ENCODE measurements at regions not wholly inside any gene's neighbourhood (a gene's known extent, or its start where the extent isn't known, plus 50 kb on each side); places are given as distances from the start of the nearest gene placed in this dataset.

GRCh38 chr2:121094845-121095244, 190.2 kb downstream of the TFCP2L1 start:
- 45% methylated on average over 3 of the region's 3 CpGs for WGBS (ENCODE audit: insufficient coverage, insufficient replicate concordance, low lambda C conversion rate, missing lambda C conversion rate)
- Histone ChIP-seq H3K79me2 (ENCODE audit: control insufficient read depth, insufficient read depth, low read length) (no peaks in the 10 kb centered on the region), H3K36me3 (ENCODE audit: control insufficient read depth in 2 of 2, insufficient read depth in 2 of 2, low read length in 1 of 2) (no peaks in the 10 kb centered on the region), H3K4me3 (no peak overlapping the region), H3K4me2 (ENCODE audit: control insufficient read depth, insufficient read depth) (no peak overlapping the region), H3K4me1 (ENCODE audit: control insufficient read depth, insufficient read depth, low read length) (no peaks in the 10 kb centered on the region), H3K9me3 (replicated peaks; ENCODE audit: control insufficient read depth, insufficient read depth, low read length) (no peaks in the 10 kb centered on the region), H4K20me1 (ENCODE audit: control insufficient read depth, insufficient read depth) (no peaks in the 10 kb centered on the region), H3K27me3 (replicated peaks in 1 of 2; ENCODE audit: control insufficient read depth in 2 of 2, insufficient read depth in 2 of 2, low read length in 1 of 2) (peaks cover 0 to 2% of the 10 kb centered on the region in 2 experiments; a peak in 2 of 4 replicates), H3K9ac (ENCODE audit: control insufficient read depth, insufficient read depth, low read length) (no peak overlapping the region), H3K27ac (ENCODE audit: control insufficient read depth, insufficient read depth) (no peak overlapping the region), H2AFZ (ENCODE audit: control insufficient read depth, low read depth, low read length) (no peak overlapping the region)
- ChIA-PET CTCF (interaction anchor here (0.8 to 5.0 kb wide), 5 partner anchors 9 to 624 kb away, joined by 3 to 28 read pairs (median 4); no protein-coding TSS in a partner anchor), POLR2A (interaction anchor here (0.5 kb wide), 1 partner anchor 663 kb away, joined by 3 read pairs; no protein-coding TSS in a partner anchor), SMC1A (ENCODE audit: uncharacterized antibody, unreplicated experiment) (no interaction called here), RAD21 (ENCODE audit: unreplicated experiment) (interaction anchor here (0.8 to 1.0 kb wide), 2 partner anchors 261 to 716 kb away, joined by 3 to 4 read pairs; no protein-coding TSS in a partner anchor)
- no TSS peak for BruUV-seq (replicated peaks)
- DNase-seq (ENCODE audit: low read depth, low spot score) (no peak), FAIRE-seq (no peak), ATAC-seq (no peak)
- in situ Hi-C loops (cut with MboI): loop anchor here (25.0 kb wide), 1 partner anchor 617 kb away; no protein-coding TSS in a partner anchor
- intact Hi-C loops (cut with micrococcal nuclease; ENCODE audit: unreplicated experiment): loop anchor here (2.0 kb wide), 2 partner anchors 228 to 262 kb away; no protein-coding TSS in a partner anchor
- TF ChIP-seq BACH1 (IDR thresholded peaks at IDR 0.05; ENCODE audit: borderline replicate concordance): no peak
- no peak for TF ChIP-seq RUNX3 (IDR thresholded peaks at IDR 0.05; ENCODE audit: low read length)
- no peak for TF ChIP-seq YBX1 (IDR thresholded peaks at IDR 0.05)
- TF ChIP-seq SREBF1 (IDR thresholded peaks at IDR 0.05; ENCODE audit: low read length): no peak
- no peak for TF ChIP-seq BMI1 (IDR thresholded peaks at IDR 0.05; ENCODE audit: borderline replicate concordance)
- no peak for TF ChIP-seq CEBPB (IDR thresholded peaks at IDR 0.05; ENCODE audit: borderline replicate concordance in 1 of 2, low read depth in 2 of 2, low read length in 2 of 2)
- TF ChIP-seq TCF7 (IDR thresholded peaks at IDR 0.05; ENCODE audit: borderline replicate concordance): no peak
- no peak for TF ChIP-seq GATAD2B (conservative IDR thresholded peaks at IDR 0.05; ENCODE audit: low read depth)
- no peak for TF ChIP-seq EZH2 (IDR thresholded peaks at IDR 0.05; ENCODE audit: borderline replicate concordance, control insufficient read depth, low read depth, low read length)
- TF ChIP-seq, protein P1, sequence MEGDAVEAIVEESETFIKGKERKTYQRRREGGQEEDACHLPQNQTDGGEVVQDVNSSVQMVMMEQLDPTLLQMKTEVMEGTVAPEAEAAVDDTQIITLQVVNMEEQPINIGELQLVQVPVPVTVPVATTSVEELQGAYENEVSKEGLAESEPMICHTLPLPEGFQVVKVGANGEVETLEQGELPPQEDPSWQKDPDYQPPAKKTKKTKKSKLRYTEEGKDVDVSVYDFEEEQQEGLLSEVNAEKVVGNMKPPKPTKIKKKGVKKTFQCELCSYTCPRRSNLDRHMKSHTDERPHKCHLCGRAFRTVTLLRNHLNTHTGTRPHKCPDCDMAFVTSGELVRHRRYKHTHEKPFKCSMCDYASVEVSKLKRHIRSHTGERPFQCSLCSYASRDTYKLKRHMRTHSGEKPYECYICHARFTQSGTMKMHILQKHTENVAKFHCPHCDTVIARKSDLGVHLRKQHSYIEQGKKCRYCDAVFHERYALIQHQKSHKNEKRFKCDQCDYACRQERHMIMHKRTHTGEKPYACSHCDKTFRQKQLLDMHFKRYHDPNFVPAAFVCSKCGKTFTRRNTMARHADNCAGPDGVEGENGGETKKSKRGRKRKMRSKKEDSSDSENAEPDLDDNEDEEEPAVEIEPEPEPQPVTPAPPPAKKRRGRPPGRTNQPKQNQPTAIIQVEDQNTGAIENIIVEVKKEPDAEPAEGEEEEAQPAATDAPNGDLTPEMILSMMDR (IDR thresholded peaks at IDR 0.05 in 2 of 3, conservative IDR thresholded peaks at IDR 0.05 in 1 of 3; ENCODE audit: control insufficient read depth in 2 of 3, extremely low read depth in 1 of 3, insufficient read depth in 1 of 3, low read depth in 3 of 3, low read length in 3 of 3): no peak
- no peak for TF ChIP-seq RFX5 (IDR thresholded peaks at IDR 0.05; ENCODE audit: low read depth, low read length)
- TF ChIP-seq NFIC (IDR thresholded peaks at IDR 0.05; ENCODE audit: low read depth, low read length): no peak
